Transverse colon (tissue), 3 donors: ENCODE measurements at regions not wholly inside any gene's neighbourhood (a gene's known extent, or its start where the extent isn't known, plus 50 kb on each side); places are given as distances from the start of the nearest gene placed in this dataset.

ENCODE experiments used
- CTCF ChIP-seq, 5 experiments: fragments of 200-600 bp in 3 of 5; fragments of 450-650 bp in 2 of 5; sonication (generic) in 3 of 5; IDR thresholded peaks; 1 replicate in 2 of 5; 2 replicates in 3 of 5; pipeline ENCODE4 v1.5.1; 2016 to 2017; ENCODE audit warnings: antibody characterized with exemption in 5 of 5, inconsistent platforms in 3 of 5, mild to moderate bottlenecking in 2 of 5, moderate library complexity in 1 of 5
- POLR2A ChIP-seq: fragments of 450-650 bp; IDR thresholded peaks from one replicate; pipeline ENCODE4 v1.6.1; 2016; ENCODE audit warnings: antibody characterized with exemption, mild to moderate bottlenecking, moderate library complexity

- TF ChIP-seq POLR2A = no peak
- no peak for TF ChIP-seq CTCF (IDR thresholded peaks at IDR 0.05)
These were observed 699.6 kb downstream of the MCTP2 start for GRCh38 chr15:94930960-94931359.
